CD4-positive, alpha-beta T cell treated with Interleukin-1 beta for 1 hour (primary cell): ENCODE measurements at regions not wholly inside any gene's neighbourhood (a gene's known extent, or its start where the extent isn't known, plus 50 kb on each side); places are given as distances from the start of the nearest gene placed in this dataset.

ENCODE experiments used
- DNase-seq, 2 donors: peaks; one replicate each; pipeline ENCODE4 v3.0.0-alpha.2; 2020 to 2022

- no peak for DNase-seq
These were observed 376.6 kb upstream of the SLCO3A1 start for GRCh38 chr15:91476861-91477260.

GRCh38 chr15:91478717-91479191, 374.8 kb upstream of the SLCO3A1 start:
- DNase-seq: no peak

- DNase-seq: no peak
These were observed 373.1 kb upstream of the SLCO3A1 start for GRCh38 chr15:91480426-91480825.

- peak; percentile 8 to 52 for DNase-seq
These were observed 370.7 kb upstream of the SLCO3A1 start for GRCh38 chr15:91482799-91483198.

GRCh38 chr15:91484141-91484540, 369.4 kb upstream of the SLCO3A1 start:
- DNase-seq: no peak

GRCh38 chr15:91488452-91488851, 365.1 kb upstream of the SLCO3A1 start:
- no peak for DNase-seq

- no peak for DNase-seq
These were observed 363.3 kb upstream of the SLCO3A1 start for GRCh38 chr15:91490211-91490610.

- DNase-seq: peak; percentile 12 to 39
These were observed 362.2 kb upstream of the SLCO3A1 start for GRCh38 chr15:91491101-91491950.

- DNase-seq: no peak
These were observed 356.5 kb upstream of the SLCO3A1 start for GRCh38 chr15:91496754-91497691.

GRCh38 chr15:91498046-91498748, 355.3 kb upstream of the SLCO3A1 start:
- no peak for DNase-seq

GRCh38 chr15:91498749-91499062, 354.8 kb upstream of the SLCO3A1 start:
- no peak for DNase-seq

GRCh38 chr15:91499774-91500383, 353.6 kb upstream of the SLCO3A1 start:
- DNase-seq: no peak

GRCh38 chr15:91508633-91509032, 344.9 kb upstream of the SLCO3A1 start:
- DNase-seq: no peak

GRCh38 chr15:91514147-91514546, 339.4 kb upstream of the SLCO3A1 start:
- no peak for DNase-seq

GRCh38 chr15:91515188-91515754, 338.2 kb upstream of the SLCO3A1 start:
- DNase-seq: peak in 1 of 2 donors; percentile 9

- DNase-seq: no peak
These were observed 336.6 kb upstream of the SLCO3A1 start for GRCh38 chr15:91516866-91517265.

- DNase-seq: no peak
These were observed 335.9 kb upstream of the SLCO3A1 start for GRCh38 chr15:91517491-91518200.

- no peak for DNase-seq
These were observed 332.7 kb upstream of the SLCO3A1 start for GRCh38 chr15:91520850-91521249.

- no peak for DNase-seq
These were observed 332.0 kb upstream of the SLCO3A1 start for GRCh38 chr15:91521548-91521947.

- DNase-seq: no peak
These were observed 331.5 kb upstream of the SLCO3A1 start for GRCh38 chr15:91521996-91522395.

GRCh38 chr15:91522605-91523332, 330.7 kb upstream of the SLCO3A1 start:
- peak in 1 of 2 donors; percentile 58 for DNase-seq
